ENCODE measurements at regions not wholly inside any gene's neighbourhood (a gene's known extent, or its start where the extent isn't known, plus 50 kb on each side); places are given as distances from the start of the nearest gene placed in this dataset.

GRCh38 chr5:74145951-74146350 lies 494.6 kb downstream of the ENC1 start:
- TF ChIP-seq SMC3 (conservative IDR thresholded peaks at IDR 0.05; ENCODE audit: poor library complexity) (no peak), POLR2AphosphoS5 (IDR thresholded peaks at IDR 0.05) (no peak), CTCF (IDR thresholded peaks at IDR 0.05; ENCODE audit: poor library complexity, severe bottlenecking) (no peak), MXI1 (conservative IDR thresholded peaks at IDR 0.05; ENCODE audit: poor library complexity, severe bottlenecking) (no peak), RAD21 (conservative IDR thresholded peaks at IDR 0.05) (no peak), EZH2 (IDR thresholded peaks at IDR 0.05; ENCODE audit: borderline replicate concordance, insufficient read depth, low read length, poor library complexity, severe bottlenecking) (no peak), EP300 (conservative IDR thresholded peaks at IDR 0.05; ENCODE audit: poor library complexity, severe bottlenecking) (no peak)
